Tibial nerve (tissue), 4 donors: ENCODE measurements at regions not wholly inside any gene's neighbourhood (a gene's known extent, or its start where the extent isn't known, plus 50 kb on each side); places are given as distances from the start of the nearest gene placed in this dataset.

Experiments
- DNase-seq, 2 donors: peaks; one replicate each; pipeline ENCODE4 v3.0.0-alpha.2; 2019; ENCODE audit warnings: low spot score in 2 of 2
- H3K27ac ChIP-seq, 4 donors: fragments of 200-600 bp; sonication (generic) in 3 of 4; one replicate each; pipeline ENCODE4 v1.5.1; 2017 to 2019; ENCODE audit warnings: mild to moderate bottlenecking in 1 of 4
- H3K27me3 ChIP-seq, 2 donors: fragments of 200-600 bp; sonication (generic) in 1 of 2; one replicate each; pipeline versions ENCODE4 v1.5.1 to v1.6.0; 2017 to 2019
- H3K36me3 ChIP-seq, 3 donors: fragments of 200-600 bp; sonication (generic); one replicate each; pipeline ENCODE4 v1.5.1; 2018 to 2019
- H3K4me1 ChIP-seq, 4 donors: fragments of 200-600 bp; sonication (generic) in 3 of 4; one replicate each; pipeline ENCODE4 v1.5.1; 2017 to 2019
- H3K4me3 ChIP-seq, 4 donors: fragments of 200-600 bp; sonication (generic) in 3 of 4; one replicate each; pipeline ENCODE4 v1.5.1; 2017 to 2019; ENCODE audit warnings: mild to moderate bottlenecking in 1 of 4, moderate library complexity in 1 of 4
- H3K9me3 ChIP-seq, 4 donors: fragments of 200-600 bp; sonication (generic) in 3 of 4; one replicate each; pipeline ENCODE4 v1.5.1; 2017 to 2019
- CTCF ChIP-seq, 5 experiments: fragments of 200-600 bp in 3 of 5; fragments of 450-650 bp in 2 of 5; sonication (generic) in 3 of 5; IDR thresholded peaks; one replicate each; pipeline ENCODE4 v1.5.1; 2016 to 2019; ENCODE audit warnings: antibody characterized with exemption in 5 of 5, mild to moderate bottlenecking in 3 of 5, moderate library complexity in 2 of 5
- EP300 ChIP-seq, 2 donors: sonication (generic); formaldehyde crosslinking; IDR thresholded peaks; one replicate each; pipeline ENCODE4 v1.6.1; 2017; ENCODE audit warnings: antibody characterized with exemption in 2 of 2, mild to moderate bottlenecking in 1 of 2
- POLR2A ChIP-seq, 2 donors: fragments of 450-650 bp; IDR thresholded peaks; one replicate each; pipeline ENCODE4 v1.6.1; 2017; ENCODE audit warnings: antibody characterized with exemption in 2 of 2, mild to moderate bottlenecking in 2 of 2, moderate library complexity in 2 of 2
- WGBS, 2 donors: methylation state at CpG; one replicate each; pipeline ENCODE4 v1.1.5; 2018; 5-methylcytosine and 5-hydroxymethylcytosine counted together

GRCh38 chr12:118645219-118645618 is 268.9 kb downstream of the SUDS3 start:
- WGBS, 2 donors, result 24 to 28% methylated on average over 3 of the region's 3 CpGs
- Histone ChIP-seq H3K36me3 (no peaks in the 10 kb centered on the region), H3K27me3 (no peaks in the 10 kb centered on the region), H3K27ac (no peak overlapping the region), H3K9me3 (no peaks in the 10 kb centered on the region), H3K4me1 (no peaks in the 10 kb centered on the region), H3K4me3 (no peak overlapping the region)
- TF ChIP-seq POLR2A (IDR thresholded peaks at IDR 0.05) (no peak), CTCF (IDR thresholded peaks at IDR 0.05) (no peak), EP300 (IDR thresholded peaks at IDR 0.05) (no peak)
- DNase-seq, result no peak

GRCh38 chr12:118649765-118650585 is 273.6 kb downstream of the SUDS3 start:
- no peak for DNase-seq
- WGBS, 2 donors, result 84 to 85% methylated on average over 19 of the region's 19 CpGs
- Histone ChIP-seq H3K27ac (no peak overlapping the region), H3K9me3 (peaks cover 0 to 12% (median 0%) of the 10 kb centered on the region in 4 donors), H3K4me3 (no peak overlapping the region), H3K4me1 (no peaks in the 10 kb centered on the region), H3K36me3 (no peaks in the 10 kb centered on the region), H3K27me3 (no peaks in the 10 kb centered on the region)
- TF ChIP-seq CTCF (IDR thresholded peaks at IDR 0.05), result no peak

GRCh38 chr12:118650586-118650960 is 274.2 kb downstream of the SUDS3 start:
- no peak overlapping the region for H3K27ac ChIP-seq
- TF ChIP-seq EP300 (IDR thresholded peaks at IDR 0.05) (no peak), POLR2A (IDR thresholded peaks at IDR 0.05) (no peak)
- 91 to 93% methylated on average over 7 of the region's 7 CpGs for WGBS, 2 donors
- H3K9me3 ChIP-seq, result peaks cover 0 to 12% (median 0%) of the 10 kb centered on the region in 4 donors
- DNase-seq, result no peak
- H3K4me3 ChIP-seq, result no peak overlapping the region
- H3K4me1 ChIP-seq, result no peaks in the 10 kb centered on the region
- no peaks in the 10 kb centered on the region for H3K27me3 ChIP-seq
- H3K36me3 ChIP-seq, result no peaks in the 10 kb centered on the region

GRCh38 chr12:118651487-118651886 is 275.1 kb downstream of the SUDS3 start:
- H3K27ac ChIP-seq, result no peak overlapping the region
- TF ChIP-seq POLR2A (IDR thresholded peaks at IDR 0.05) (no peak), EP300 (IDR thresholded peaks at IDR 0.05) (no peak), CTCF (IDR thresholded peaks at IDR 0.05) (no peak)
- no peak overlapping the region for H3K4me3 ChIP-seq
- no peaks in the 10 kb centered on the region for H3K36me3 ChIP-seq
- H3K9me3 ChIP-seq, result peaks cover 0 to 12% (median 0%) of the 10 kb centered on the region in 4 donors
- WGBS, 2 donors, result 57 to 61% methylated on average over 2 of the region's 2 CpGs
- DNase-seq, result no peak
- no peaks in the 10 kb centered on the region for H3K27me3 ChIP-seq
- no peaks in the 10 kb centered on the region for H3K4me1 ChIP-seq

GRCh38 chr12:118655588-118655987 is 279.2 kb downstream of the SUDS3 start:
- Histone ChIP-seq H3K36me3 (no peaks in the 10 kb centered on the region), H3K27me3 (no peaks in the 10 kb centered on the region), H3K9me3 (peaks cover 0 to 9% (median 0%) of the 10 kb centered on the region in 4 donors), H3K27ac (no peak overlapping the region), H3K4me1 (no peaks in the 10 kb centered on the region), H3K4me3 (no peak overlapping the region)
- 62 to 68% methylated on average over 1 of the region's 1 CpG for WGBS, 2 donors
- no peak for DNase-seq
- TF ChIP-seq EP300 (IDR thresholded peaks at IDR 0.05) (no peak), CTCF (IDR thresholded peaks at IDR 0.05) (no peak), POLR2A (IDR thresholded peaks at IDR 0.05) (no peak)
